OCI-LY1 (cell line): ENCODE measurements at regions not wholly inside any gene's neighbourhood (a gene's known extent, or its start where the extent isn't known, plus 50 kb on each side); places are given as distances from the start of the nearest gene placed in this dataset.

ENCODE experiments used
- EZH2 ChIP-seq: fragments of 200-600 bp; sonication (generic), shearing (Covaris generic); IDR thresholded peaks from 2 replicates; pipeline ENCODE4 v1.8.0; 2017; ENCODE audit warnings: borderline replicate concordance, mixed run types, mild to moderate bottlenecking, antibody characterized with exemption, low read length, moderate library complexity, mixed read lengths
- TF ChIP-seq, protein P1 (sequence below): fragments of 200-600 bp; sonication (generic), shearing (Covaris generic); IDR thresholded peaks from 2 replicates; pipeline ENCODE4 v1.5.1; 2017; ENCODE audit warnings: mild to moderate bottlenecking, antibody characterized with exemption, low read length, moderate library complexity, mixed read lengths

GRCh38 chr18:78927616-78928015 is 52.0 kb upstream of the SALL3 start:
- TF ChIP-seq, protein P1, sequence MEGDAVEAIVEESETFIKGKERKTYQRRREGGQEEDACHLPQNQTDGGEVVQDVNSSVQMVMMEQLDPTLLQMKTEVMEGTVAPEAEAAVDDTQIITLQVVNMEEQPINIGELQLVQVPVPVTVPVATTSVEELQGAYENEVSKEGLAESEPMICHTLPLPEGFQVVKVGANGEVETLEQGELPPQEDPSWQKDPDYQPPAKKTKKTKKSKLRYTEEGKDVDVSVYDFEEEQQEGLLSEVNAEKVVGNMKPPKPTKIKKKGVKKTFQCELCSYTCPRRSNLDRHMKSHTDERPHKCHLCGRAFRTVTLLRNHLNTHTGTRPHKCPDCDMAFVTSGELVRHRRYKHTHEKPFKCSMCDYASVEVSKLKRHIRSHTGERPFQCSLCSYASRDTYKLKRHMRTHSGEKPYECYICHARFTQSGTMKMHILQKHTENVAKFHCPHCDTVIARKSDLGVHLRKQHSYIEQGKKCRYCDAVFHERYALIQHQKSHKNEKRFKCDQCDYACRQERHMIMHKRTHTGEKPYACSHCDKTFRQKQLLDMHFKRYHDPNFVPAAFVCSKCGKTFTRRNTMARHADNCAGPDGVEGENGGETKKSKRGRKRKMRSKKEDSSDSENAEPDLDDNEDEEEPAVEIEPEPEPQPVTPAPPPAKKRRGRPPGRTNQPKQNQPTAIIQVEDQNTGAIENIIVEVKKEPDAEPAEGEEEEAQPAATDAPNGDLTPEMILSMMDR, result no peak
- no peak for TF ChIP-seq EZH2
